Vagina (tissue), 2 donors: ENCODE measurements at regions not wholly inside any gene's neighbourhood (a gene's known extent, or its start where the extent isn't known, plus 50 kb on each side); places are given as distances from the start of the nearest gene placed in this dataset.
"Not testable (repeated sequence)": the region's sequence is repeated elsewhere in the genome, so short reads cannot be mapped to it uniquely, and the experiment has no call there.

ENCODE experiments used
- POLR2A ChIP-seq, 2 donors: fragments of 450-650 bp; IDR thresholded peaks; one replicate each; pipeline ENCODE4 v1.6.1; 2017; ENCODE audit warnings: antibody characterized with exemption in 2 of 2, mild to moderate bottlenecking in 2 of 2, moderate library complexity in 2 of 2
- POLR2AphosphoS5 ChIP-seq, 2 donors: sonication (generic); formaldehyde crosslinking; IDR thresholded peaks; one replicate each; pipeline ENCODE4 v1.9.0; 2017; ENCODE audit warnings: antibody characterized with exemption in 2 of 2, mild to moderate bottlenecking in 2 of 2, low read depth in 1 of 2; ENCODE audit not compliant: insufficient read depth in 1 of 2
- TF ChIP-seq, protein P1 (sequence below), 3 experiments: fragments of 450-650 bp in 2 of 3; fragments of 200-600 bp in 1 of 3; sonication (generic) in 1 of 3; IDR thresholded peaks; one replicate each; pipeline ENCODE4 v1.5.1; 2017 to 2019; ENCODE audit warnings: antibody characterized with exemption in 3 of 3, mild to moderate bottlenecking in 2 of 3, moderate library complexity in 2 of 3

DNA sequence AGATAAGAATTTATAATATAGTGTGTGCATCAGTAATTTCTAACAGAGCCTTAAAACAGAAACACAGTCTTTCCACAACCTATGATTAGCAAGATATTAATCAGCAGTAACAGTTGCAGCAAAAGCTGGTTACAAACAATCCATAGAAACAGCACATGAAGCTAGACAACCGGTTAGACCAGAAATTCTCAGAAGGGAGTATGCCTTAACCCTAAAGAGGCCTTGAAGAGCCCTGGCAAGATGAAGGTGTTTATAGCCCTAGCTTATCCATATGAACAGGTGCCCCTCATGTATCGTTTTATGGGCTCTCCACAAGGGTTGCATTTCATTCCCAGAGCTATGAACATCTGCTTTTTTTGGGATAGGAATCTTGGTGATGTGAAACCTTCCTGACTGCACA is 117.1 kb upstream of the ANKRD30A start:
- TF ChIP-seq, protein P1, sequence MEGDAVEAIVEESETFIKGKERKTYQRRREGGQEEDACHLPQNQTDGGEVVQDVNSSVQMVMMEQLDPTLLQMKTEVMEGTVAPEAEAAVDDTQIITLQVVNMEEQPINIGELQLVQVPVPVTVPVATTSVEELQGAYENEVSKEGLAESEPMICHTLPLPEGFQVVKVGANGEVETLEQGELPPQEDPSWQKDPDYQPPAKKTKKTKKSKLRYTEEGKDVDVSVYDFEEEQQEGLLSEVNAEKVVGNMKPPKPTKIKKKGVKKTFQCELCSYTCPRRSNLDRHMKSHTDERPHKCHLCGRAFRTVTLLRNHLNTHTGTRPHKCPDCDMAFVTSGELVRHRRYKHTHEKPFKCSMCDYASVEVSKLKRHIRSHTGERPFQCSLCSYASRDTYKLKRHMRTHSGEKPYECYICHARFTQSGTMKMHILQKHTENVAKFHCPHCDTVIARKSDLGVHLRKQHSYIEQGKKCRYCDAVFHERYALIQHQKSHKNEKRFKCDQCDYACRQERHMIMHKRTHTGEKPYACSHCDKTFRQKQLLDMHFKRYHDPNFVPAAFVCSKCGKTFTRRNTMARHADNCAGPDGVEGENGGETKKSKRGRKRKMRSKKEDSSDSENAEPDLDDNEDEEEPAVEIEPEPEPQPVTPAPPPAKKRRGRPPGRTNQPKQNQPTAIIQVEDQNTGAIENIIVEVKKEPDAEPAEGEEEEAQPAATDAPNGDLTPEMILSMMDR (IDR thresholded peaks at IDR 0.05): not testable (repeated sequence)
- TF ChIP-seq POLR2A (IDR thresholded peaks at IDR 0.05); POLR2AphosphoS5 (IDR thresholded peaks at IDR 0.05; ENCODE audit: insufficient read depth in 1 of 2, low read depth in 1 of 2): not testable (repeated sequence)
